T-helper 1 cell treated with Interleukin-12 subunit alpha and Interleukin-12 subunit beta and Interleukin-4 antibody, amounts not matched to agents 30 ng/mL and 1 ng/mL, for 36 hours (primary cell): ENCODE measurements at regions not wholly inside any gene's neighbourhood (a gene's known extent, or its start where the extent isn't known, plus 50 kb on each side); places are given as distances from the start of the nearest gene placed in this dataset.

Experiments
- intact Hi-C: fragments of 100-400 bp; cut with micrococcal nuclease; formaldehyde crosslinking; loops from one replicate; pipeline ENCODE4 v1.15.1; 2024

GRCh38 chr9:86893811-86894490 is 53.4 kb downstream of the GAS1 start:
- intact Hi-C loops: no loop called here

GRCh38 chr9:86892576-86892975 is 54.7 kb downstream of the GAS1 start:
- intact Hi-C loops: no loop called here

GRCh38 chr9:86891886-86892437 is 55.3 kb downstream of the GAS1 start:
- intact Hi-C loops: no loop called here

GRCh38 chr9:86891091-86891490 is 56.2 kb downstream of the GAS1 start:
- intact Hi-C loops: no loop called here

- intact Hi-C loops: no loop called here
Observed at GRCh38 chr9:86885232-86885631, 62.1 kb downstream of the GAS1 start.

- intact Hi-C loops: no loop called here
Observed at GRCh38 chr9:86876621-86877196, 70.6 kb downstream of the GAS1 start.

- intact Hi-C loops: no loop called here
Observed at GRCh38 chr9:86868616-86869015, 78.7 kb downstream of the GAS1 start.

- intact Hi-C loops: no loop called here
Observed at GRCh38 chr9:86867804-86868313, 79.4 kb downstream of the GAS1 start.

GRCh38 chr9:86865952-86866351 is 81.4 kb downstream of the GAS1 start:
- intact Hi-C loops: no loop called here

- intact Hi-C loops: no loop called here
Observed at GRCh38 chr9:86860006-86860405, 87.3 kb downstream of the GAS1 start.

GRCh38 chr9:86859056-86859455 is 88.2 kb downstream of the GAS1 start:
- intact Hi-C loops: no loop called here

GRCh38 chr9:86858009-86858408 is 89.3 kb downstream of the GAS1 start:
- intact Hi-C loops: no loop called here

- intact Hi-C loops: no loop called here
Observed at GRCh38 chr9:86856259-86856658, 91.0 kb downstream of the GAS1 start.

- intact Hi-C loops: no loop called here
Observed at GRCh38 chr9:86854898-86855523, 92.3 kb downstream of the GAS1 start.

- intact Hi-C loops: no loop called here
Observed at GRCh38 chr9:86846656-86847055, 100.7 kb downstream of the GAS1 start.

- intact Hi-C loops: no loop called here
Observed at GRCh38 chr9:86843206-86843605, 104.1 kb downstream of the GAS1 start.

GRCh38 chr9:86842573-86842972 is 104.7 kb downstream of the GAS1 start:
- intact Hi-C loops: no loop called here

GRCh38 chr9:86839522-86839921 is 107.8 kb downstream of the GAS1 start:
- intact Hi-C loops: no loop called here

GRCh38 chr9:86838519-86839497 is 108.5 kb downstream of the GAS1 start:
- intact Hi-C loops: no loop called here

GRCh38 chr9:86837345-86837744 is 110.0 kb downstream of the GAS1 start:
- intact Hi-C loops: no loop called here

- intact Hi-C loops: no loop called here
Observed at GRCh38 chr9:86836797-86837196, 110.5 kb downstream of the GAS1 start.
